Small intestine (tissue), 7 donors: ENCODE measurements at regions not wholly inside any gene's neighbourhood (a gene's known extent, or its start where the extent isn't known, plus 50 kb on each side); places are given as distances from the start of the nearest gene placed in this dataset.

ENCODE experiments used
- DNase-seq, 2 donors: peaks; one replicate each; pipeline versions ENCODE4 v3.0.0 to v3.0.0-alpha.2; 2013
- FAIRE-seq: peaks from 2 replicates; lab custom pipeline; 2012; peaks lifted over from hg19 to GRCh38; lab: Jason Lieb, UNC
- H3K27ac ChIP-seq, 3 donors: one replicate each; pipeline ENCODE4 v1.5.1; 2013; ENCODE audit warnings: low read length in 2 of 3, mild to moderate bottlenecking in 2 of 3, control low read depth in 1 of 3, inconsistent platforms in 1 of 3, low read depth in 1 of 3, moderate library complexity in 1 of 3
- H3K27me3 ChIP-seq, 3 donors: one replicate each; pipeline ENCODE4 v1.6.1; 2013; ENCODE audit warnings: low read length in 3 of 3, inconsistent platforms in 1 of 3; ENCODE audit not compliant: control insufficient read depth in 3 of 3, insufficient read depth in 3 of 3
- H3K36me3 ChIP-seq, 3 donors: one replicate each; pipeline ENCODE4 v1.6.1; 2013; ENCODE audit warnings: low read length in 3 of 3, inconsistent platforms in 1 of 3, low read depth in 1 of 3, mild to moderate bottlenecking in 1 of 3, moderate library complexity in 1 of 3; ENCODE audit not compliant: control insufficient read depth in 3 of 3, insufficient read depth in 2 of 3
- H3K4me1 ChIP-seq, 3 donors: one replicate each; pipeline ENCODE4 v1.6.1; 2013; ENCODE audit warnings: low read length in 2 of 3, inconsistent platforms in 1 of 3, low read depth in 1 of 3, mild to moderate bottlenecking in 1 of 3, moderate library complexity in 1 of 3; ENCODE audit not compliant: control insufficient read depth in 3 of 3, insufficient read depth in 2 of 3
- H3K4me3 ChIP-seq, 3 donors: one replicate each; pipeline ENCODE4 v1.5.1; 2013; ENCODE audit warnings: low read length in 3 of 3, control low read depth in 1 of 3, inconsistent platforms in 1 of 3, low read depth in 1 of 3, mild to moderate bottlenecking in 1 of 3, moderate library complexity in 1 of 3
- H3K9me3 ChIP-seq, 2 donors: one replicate each; pipeline ENCODE4 v1.6.1; 2013; ENCODE audit warnings: low read depth in 1 of 2, low read length in 1 of 2; ENCODE audit not compliant: control insufficient read depth in 2 of 2, insufficient read depth in 1 of 2
- WGBS, 3 donors: extraction: QIAGEN DNeasy Blood & Tissue Kit; methylation state at CpG; one replicate each; pipeline ENCODE4 v1.1.7; 2013; 5-methylcytosine and 5-hydroxymethylcytosine counted together
- donor health status: healthy with polysubstance abuse.
- donor health status: control.
- donor health status: control.
- donor health status: Bipolar disorder and iron deficiency.
- donor health status: healthy.

DNA sequence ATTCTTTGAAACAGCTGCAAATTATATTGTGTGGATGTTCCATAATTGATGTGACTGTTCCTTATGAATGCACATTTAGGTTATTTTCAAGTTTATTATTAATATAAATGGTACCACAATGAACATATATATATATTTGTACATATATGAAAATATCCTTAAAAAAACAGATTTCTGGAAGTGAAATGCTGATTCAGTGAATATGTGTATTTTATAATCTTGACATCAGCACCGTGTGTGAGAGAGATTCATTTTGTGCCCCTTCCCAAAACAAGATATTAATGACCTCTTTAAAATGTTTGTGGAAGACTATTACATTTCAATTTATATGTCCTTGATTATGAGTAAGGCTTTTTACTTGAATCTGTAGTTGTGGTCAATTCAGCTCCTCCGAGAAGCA lies 75.7 kb upstream of the PTPRT start:
- 64 to 80% (median 67%) methylated on average over 2 of the region's 2 CpGs for WGBS, 3 donors
- no peak overlapping the region for H3K27ac ChIP-seq
- FAIRE-seq (no peak), DNase-seq (no peak)
- H3K4me3 ChIP-seq: no peak overlapping the region
- H3K27me3 ChIP-seq: no peaks in the 10 kb centered on the region
- no peaks in the 10 kb centered on the region for H3K9me3 ChIP-seq
- H3K4me1 ChIP-seq: no peaks in the 10 kb centered on the region
- H3K36me3 ChIP-seq: no peaks in the 10 kb centered on the region

DNA sequence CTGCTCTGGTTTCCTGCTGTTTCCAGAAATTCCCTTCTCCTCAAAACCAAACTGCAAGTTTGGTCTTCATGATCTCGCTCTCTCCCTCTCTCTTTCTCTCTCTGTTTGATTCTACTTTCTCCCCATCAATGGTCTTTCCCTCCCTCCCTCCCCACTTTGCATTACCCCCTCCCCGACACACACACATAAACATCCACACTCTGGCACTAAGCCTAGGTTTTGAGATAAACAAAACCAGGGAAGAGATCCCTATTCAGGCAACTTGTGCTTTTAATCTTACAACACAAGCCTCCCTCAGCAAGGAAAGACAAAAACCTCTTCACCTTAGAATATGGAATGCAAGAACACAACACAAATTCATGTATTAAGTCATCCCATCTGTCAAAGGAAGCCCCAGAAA lies 73.5 kb upstream of the PTPRT start:
- no peaks in the 10 kb centered on the region for H3K9me3 ChIP-seq
- H3K27ac ChIP-seq: no peak overlapping the region
- H3K27me3 ChIP-seq: no peaks in the 10 kb centered on the region
- no peak overlapping the region for H3K4me3 ChIP-seq
- DNase-seq (no peak), FAIRE-seq (no peak)
- no peaks in the 10 kb centered on the region for H3K36me3 ChIP-seq
- 46 to 70% (median 63%) methylated on average over 2 of the region's 2 CpGs for WGBS, 3 donors
- no peaks in the 10 kb centered on the region for H3K4me1 ChIP-seq

DNA sequence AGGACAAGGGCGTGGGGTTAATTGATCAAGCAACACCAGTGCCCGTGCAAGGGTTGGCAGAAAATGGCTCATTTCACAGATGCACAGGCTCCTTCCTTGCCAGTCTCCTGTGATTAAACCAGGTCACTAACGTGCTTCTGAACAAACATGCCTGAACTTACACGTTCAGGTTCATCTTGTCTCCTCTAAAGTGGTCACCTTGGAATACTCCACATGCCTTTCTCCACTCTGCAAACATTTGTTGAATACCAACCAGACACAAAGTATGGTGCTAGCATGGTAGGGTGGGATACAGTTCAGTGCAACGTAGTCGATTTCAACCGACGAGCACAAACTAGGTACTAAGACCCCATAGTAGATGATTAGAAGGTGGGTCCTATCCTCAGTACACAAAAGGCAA lies 72.6 kb upstream of the PTPRT start:
- Histone ChIP-seq H3K36me3 (no peaks in the 10 kb centered on the region), H3K4me3 (no peak overlapping the region), H3K4me1 (no peaks in the 10 kb centered on the region), H3K27ac (no peak overlapping the region), H3K9me3 (no peaks in the 10 kb centered on the region), H3K27me3 (no peaks in the 10 kb centered on the region)
- WGBS, 3 donors: 73 to 87% (median 77%) methylated on average over 8 of the region's 8 CpGs
- DNase-seq (no peak), FAIRE-seq (no peak)

DNA sequence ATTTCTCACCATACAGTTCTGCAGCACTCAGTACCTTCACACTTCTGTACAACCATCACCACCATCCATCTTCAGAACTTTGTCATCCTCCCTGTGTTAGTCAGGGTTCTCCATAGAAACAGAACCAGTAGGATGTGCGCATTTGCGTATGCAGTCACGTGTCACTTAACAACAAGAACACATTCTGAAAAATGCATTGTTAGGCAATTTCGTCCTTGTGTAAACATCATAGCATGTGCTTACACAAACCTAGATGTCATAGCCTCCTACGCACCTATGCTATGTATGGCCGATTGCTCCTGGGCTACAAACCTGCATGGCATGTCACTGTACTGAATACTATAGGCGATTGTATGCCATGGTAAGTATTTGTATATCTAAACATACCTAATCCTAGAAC lies 66.2 kb upstream of the PTPRT start:
- WGBS, 3 donors: 69 to 77% (median 77%) methylated on average over 7 of the region's 7 CpGs
- FAIRE-seq: no peak
- Histone ChIP-seq H3K27me3 (no peaks in the 10 kb centered on the region), H3K4me1 (no peaks in the 10 kb centered on the region), H3K4me3 (no peak overlapping the region), H3K27ac (no peak overlapping the region), H3K9me3 (no peaks in the 10 kb centered on the region), H3K36me3 (no peaks in the 10 kb centered on the region)
- no peak for DNase-seq

DNA sequence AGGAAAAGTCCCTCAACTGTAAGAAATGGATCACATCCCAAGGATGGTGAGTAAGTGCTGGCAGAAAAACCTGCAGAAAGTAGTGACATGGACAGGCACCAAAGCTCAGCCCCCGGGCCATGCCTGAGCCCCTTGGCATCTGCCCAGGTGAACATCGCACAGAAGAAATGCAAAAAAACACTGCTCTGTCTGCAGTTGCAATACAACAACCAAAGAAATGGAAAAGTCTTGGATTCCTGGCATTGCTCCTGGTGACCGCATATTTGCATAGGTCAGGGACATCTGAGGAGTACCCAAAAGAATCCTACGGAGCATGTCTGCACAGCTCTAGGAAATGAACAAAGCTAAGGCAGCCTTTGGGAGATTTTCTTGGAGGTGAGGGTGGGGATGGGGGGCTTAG lies 63.1 kb upstream of the PTPRT start:
- no peak for FAIRE-seq
- 76 to 83% (median 80%) methylated on average over 4 of the region's 4 CpGs for WGBS, 3 donors

DNA sequence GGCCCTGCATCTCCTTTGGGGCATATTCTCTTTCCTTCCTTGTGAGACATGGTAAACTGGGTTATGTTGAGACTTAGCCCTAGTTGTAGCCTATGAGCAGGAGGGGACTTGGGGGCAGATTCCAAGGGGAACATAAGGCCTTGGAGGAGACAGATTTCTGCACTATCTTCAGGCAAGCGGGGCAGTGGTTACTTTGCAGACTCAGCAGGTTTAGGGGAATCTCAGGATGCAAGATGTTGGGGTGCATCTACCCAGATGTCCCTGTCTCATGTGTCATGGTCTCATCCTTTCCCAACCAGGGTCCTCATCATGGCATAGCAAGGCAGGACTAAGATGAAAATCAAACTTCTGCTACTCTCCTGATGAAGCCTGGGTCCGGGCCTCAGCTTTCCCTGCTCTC lies 58.6 kb upstream of the PTPRT start:
- Histone ChIP-seq H3K36me3 (no peaks in the 10 kb centered on the region), H3K9me3 (no peaks in the 10 kb centered on the region), H3K4me1 (no peaks in the 10 kb centered on the region), H3K27ac (no peak overlapping the region), H3K4me3 (no peak overlapping the region), H3K27me3 (no peaks in the 10 kb centered on the region)
- FAIRE-seq (no peak), DNase-seq (no peak)
- 78 to 86% (median 84%) methylated on average over 2 of the region's 2 CpGs for WGBS, 3 donors

More for the DNA sequence above, 63.1 kb upstream of the PTPRT start:
- H3K27ac ChIP-seq: no peak overlapping the region
- no peak overlapping the region for H3K4me3 ChIP-seq
- H3K4me1 ChIP-seq: no peaks in the 10 kb centered on the region
- H3K9me3 ChIP-seq: no peaks in the 10 kb centered on the region
- no peak for DNase-seq
- no peaks in the 10 kb centered on the region for H3K27me3 ChIP-seq
- H3K36me3 ChIP-seq: no peaks in the 10 kb centered on the region

DNA sequence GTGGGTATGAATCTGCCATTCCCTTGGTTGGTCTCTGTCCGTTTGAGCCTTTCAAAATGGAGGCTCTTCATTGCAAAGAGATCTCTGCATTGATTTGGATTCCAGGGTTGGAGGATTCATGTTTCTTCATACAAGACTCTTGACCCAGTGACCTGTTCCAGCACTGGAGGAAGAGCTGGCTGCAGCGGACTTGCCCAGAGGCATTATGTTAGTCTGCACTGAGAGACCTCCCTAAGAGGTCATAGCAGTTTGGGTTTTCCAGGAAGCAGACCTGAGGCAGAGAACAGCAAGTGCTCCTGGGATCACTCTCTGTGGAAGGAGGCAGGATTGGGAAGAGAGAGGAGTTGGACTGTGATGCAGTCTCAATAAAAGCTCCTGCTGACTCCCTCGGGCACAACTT lies 57.7 kb upstream of the PTPRT start:
- no peaks in the 10 kb centered on the region for H3K9me3 ChIP-seq
- H3K27me3 ChIP-seq: no peaks in the 10 kb centered on the region
- H3K27ac ChIP-seq: no peak overlapping the region
- H3K36me3 ChIP-seq: no peaks in the 10 kb centered on the region
- FAIRE-seq (no peak), DNase-seq (no peak)
- WGBS, 3 donors: 49 to 56% (median 53%) methylated on average over 3 of the region's 3 CpGs
- H3K4me3 ChIP-seq: no peak overlapping the region
- H3K4me1 ChIP-seq: no peaks in the 10 kb centered on the region

DNA sequence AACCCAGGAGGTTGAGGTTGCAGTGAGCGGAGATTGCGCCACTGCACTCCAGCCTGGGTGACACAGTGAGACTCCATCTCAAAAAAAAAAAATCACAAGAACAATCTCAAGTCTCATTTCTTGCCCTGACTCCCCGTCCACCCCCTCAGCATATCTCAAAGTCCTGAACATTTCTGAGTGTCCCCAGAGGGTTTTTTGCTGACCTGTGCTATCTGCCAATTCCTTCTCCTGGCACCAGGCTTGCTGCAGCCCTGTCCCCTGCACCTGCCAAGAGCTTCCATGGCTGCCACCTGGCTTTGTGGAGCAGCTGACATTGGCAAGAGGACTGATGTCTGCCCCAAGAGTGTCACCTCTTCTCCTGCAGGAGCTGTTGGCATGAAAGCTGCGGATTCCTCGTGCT lies 54.9 kb upstream of the PTPRT start:
- H3K27me3 ChIP-seq: no peaks in the 10 kb centered on the region
- no peaks in the 10 kb centered on the region for H3K4me1 ChIP-seq
- H3K36me3 ChIP-seq: no peaks in the 10 kb centered on the region
- H3K27ac ChIP-seq: no peak overlapping the region
- no peaks in the 10 kb centered on the region for H3K9me3 ChIP-seq
- FAIRE-seq (no peak), DNase-seq (no peak)
- 65 to 84% (median 82%) methylated on average over 5 of the region's 5 CpGs for WGBS, 3 donors
- no peak overlapping the region for H3K4me3 ChIP-seq

DNA sequence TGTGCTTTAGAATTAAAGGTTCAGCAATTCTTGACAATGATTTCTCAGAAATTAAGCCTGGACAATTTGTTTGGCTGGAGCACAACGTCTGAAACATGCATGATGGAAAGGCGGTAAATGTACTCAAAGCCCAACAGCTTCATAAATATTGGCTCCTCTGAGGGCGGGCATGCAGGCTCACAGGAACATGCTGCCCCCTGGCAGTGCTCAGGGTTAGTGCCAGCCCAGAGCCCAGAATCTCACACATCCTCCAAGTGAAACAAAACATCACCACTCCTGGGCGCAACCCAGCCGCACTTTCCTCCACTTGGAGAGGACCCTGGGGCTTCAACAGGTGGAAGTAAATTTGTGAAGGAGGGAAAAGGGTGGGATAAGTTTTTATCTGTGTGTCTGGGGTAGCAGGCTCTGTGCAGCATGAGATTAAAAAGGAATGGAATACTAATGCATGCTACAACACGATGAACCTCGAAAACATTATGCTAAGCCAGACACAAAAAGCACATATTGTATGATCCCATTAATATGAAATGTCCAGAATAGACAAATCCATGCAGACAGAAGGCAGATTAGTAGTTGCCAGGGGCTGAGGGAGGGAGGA lies 54.1 kb upstream of the PTPRT start:
- 55 to 58% (median 57%) methylated on average over 7 of the region's 7 CpGs for WGBS, 3 donors
- Histone ChIP-seq H3K27ac (no peak overlapping the region), H3K36me3 (no peaks in the 10 kb centered on the region), H3K4me3 (no peak overlapping the region), H3K27me3 (no peaks in the 10 kb centered on the region), H3K4me1 (no peaks in the 10 kb centered on the region), H3K9me3 (no peaks in the 10 kb centered on the region)
- DNase-seq (peak in 1 of 2 donors; percentile 1), FAIRE-seq (no peak)
